GM12891 (cell line): ENCODE measurements at regions not wholly inside any gene's neighbourhood (a gene's known extent, or its start where the extent isn't known, plus 50 kb on each side); places are given as distances from the start of the nearest gene placed in this dataset.

ENCODE experiments used
- DNase-seq: peaks from one replicate; pipeline ENCODE4 v3.0.0; 2011; ENCODE audit warnings: low spot score; ENCODE audit not compliant: insufficient read length
- FAIRE-seq: peaks from 2 replicates; lab custom pipeline; 2011; peaks lifted over from hg19 to GRCh38; lab: Jason Lieb, UNC
- PAX5 ChIP-seq: IDR thresholded peaks from 2 replicates; pipeline ENCODE4 v1.6.1; 2011; ENCODE audit warnings: low read length, moderate library complexity, mild to moderate bottlenecking; ENCODE audit not compliant: insufficient read depth, severe bottlenecking
- POLR2A ChIP-seq: IDR thresholded peaks from 2 replicates; pipeline ENCODE4 v1.6.1; 2011; ENCODE audit warnings: low read depth, low read length, control low read depth
- POLR2AphosphoS5 ChIP-seq: IDR thresholded peaks from 2 replicates; pipeline ENCODE4 v1.6.1; 2011; ENCODE audit warnings: low read depth, low read length, control low read depth
- POU2F2 ChIP-seq: IDR thresholded peaks from 2 replicates; pipeline ENCODE4 v1.6.1; 2011; ENCODE audit warnings: low read depth, mild to moderate bottlenecking, control low read depth, low read length, moderate library complexity
- SPI1 ChIP-seq: IDR thresholded peaks from 2 replicates; pipeline ENCODE4 v1.6.1; 2011; ENCODE audit warnings: low read depth, low read length, control low read depth
- TAF1 ChIP-seq: IDR thresholded peaks from 2 replicates; pipeline ENCODE4 v1.6.1; 2011; ENCODE audit warnings: low read depth, low read length, control low read depth

DNA sequence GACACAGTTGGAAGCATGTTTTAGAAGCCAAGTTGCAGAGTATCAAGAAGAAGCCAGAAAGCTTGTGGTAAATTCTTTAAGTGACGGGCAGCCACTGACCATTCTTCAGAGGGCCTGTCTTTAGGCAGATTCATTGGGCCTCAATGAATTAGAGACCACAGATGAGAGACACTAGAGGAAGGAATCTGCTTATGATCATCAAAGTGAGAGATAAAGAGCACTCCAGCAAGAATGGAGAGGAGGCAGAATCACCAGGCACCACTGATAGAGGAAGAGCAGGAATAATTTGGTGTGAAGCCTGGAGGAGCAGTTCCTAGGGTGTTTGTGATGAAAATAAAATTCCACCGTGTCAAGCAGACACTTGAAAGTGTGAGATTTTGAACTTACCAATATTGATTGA is 365.9 kb upstream of the SLC30A5 start:
- DNase-seq: no peak
- TF ChIP-seq PAX5: no peak
- TF ChIP-seq POLR2AphosphoS5: no peak
- no peak for TF ChIP-seq TAF1
- no peak for TF ChIP-seq SPI1
- TF ChIP-seq POU2F2: no peak
- no peak for TF ChIP-seq POLR2A
- no peak for FAIRE-seq

DNA sequence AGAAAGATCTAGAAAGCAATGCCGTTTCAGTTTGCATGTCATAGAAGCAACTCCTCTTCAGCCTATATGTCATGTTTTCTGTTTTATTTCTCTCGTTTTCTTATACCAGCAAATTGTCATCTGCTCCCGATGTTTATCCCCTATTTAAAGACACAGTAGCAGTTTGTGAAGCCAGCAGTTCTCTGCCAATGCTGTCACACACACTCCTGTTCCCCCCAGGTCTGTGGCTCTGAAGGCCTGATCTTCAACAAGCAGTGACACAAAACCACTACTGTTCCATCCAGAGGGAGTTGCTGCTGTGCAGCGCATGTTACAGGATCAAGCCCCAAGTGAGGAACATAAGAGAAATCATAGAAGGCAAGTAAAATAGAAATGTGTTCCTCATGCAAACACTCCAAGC is 364.1 kb upstream of the SLC30A5 start:
- FAIRE-seq (no peak), DNase-seq (no peak)
- TF ChIP-seq POLR2A: no peak
- no peak for TF ChIP-seq SPI1
- TF ChIP-seq POLR2AphosphoS5: no peak

DNA sequence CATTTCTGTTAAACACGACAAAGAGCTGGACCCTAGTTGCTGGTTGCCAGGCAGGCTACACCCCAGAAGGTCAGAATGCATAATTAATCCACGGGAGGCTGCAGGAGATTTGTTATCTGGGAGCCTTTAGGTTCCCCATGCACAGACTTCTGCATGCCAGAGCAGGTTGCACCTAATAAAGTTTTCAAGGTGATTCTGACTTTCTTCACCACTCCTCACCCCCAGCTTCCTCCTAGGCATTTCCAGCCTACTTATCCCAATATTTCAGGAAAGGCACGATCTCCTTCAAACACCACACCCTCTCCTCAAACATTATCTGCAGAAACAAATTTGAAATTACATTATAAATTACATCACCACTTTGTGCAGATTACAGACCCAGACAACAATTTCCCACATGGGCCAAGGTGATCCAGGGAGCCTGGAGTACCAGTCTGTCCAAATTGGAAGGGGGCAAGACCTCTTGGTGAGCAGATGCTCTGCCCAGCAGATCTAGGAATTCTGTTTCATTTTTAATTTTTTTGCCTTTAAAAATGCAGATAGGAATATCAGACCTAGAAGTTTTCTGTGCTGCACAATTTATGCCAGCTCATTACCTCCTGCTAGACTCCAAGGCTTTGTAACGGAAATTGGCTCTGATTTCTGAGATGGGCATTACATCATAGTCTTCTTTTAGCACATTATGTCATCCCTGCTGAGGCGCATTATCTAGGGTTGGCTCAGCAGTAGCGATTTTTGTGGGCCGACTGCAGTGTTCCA is 363.4 kb upstream of the SLC30A5 start:
- DNase-seq: no peak
- TF ChIP-seq POU2F2 (no peak), POLR2A (no peak), TAF1 (no peak), PAX5 (no peak), SPI1 (no peak), POLR2AphosphoS5 (no peak)
- no peak for FAIRE-seq

DNA sequence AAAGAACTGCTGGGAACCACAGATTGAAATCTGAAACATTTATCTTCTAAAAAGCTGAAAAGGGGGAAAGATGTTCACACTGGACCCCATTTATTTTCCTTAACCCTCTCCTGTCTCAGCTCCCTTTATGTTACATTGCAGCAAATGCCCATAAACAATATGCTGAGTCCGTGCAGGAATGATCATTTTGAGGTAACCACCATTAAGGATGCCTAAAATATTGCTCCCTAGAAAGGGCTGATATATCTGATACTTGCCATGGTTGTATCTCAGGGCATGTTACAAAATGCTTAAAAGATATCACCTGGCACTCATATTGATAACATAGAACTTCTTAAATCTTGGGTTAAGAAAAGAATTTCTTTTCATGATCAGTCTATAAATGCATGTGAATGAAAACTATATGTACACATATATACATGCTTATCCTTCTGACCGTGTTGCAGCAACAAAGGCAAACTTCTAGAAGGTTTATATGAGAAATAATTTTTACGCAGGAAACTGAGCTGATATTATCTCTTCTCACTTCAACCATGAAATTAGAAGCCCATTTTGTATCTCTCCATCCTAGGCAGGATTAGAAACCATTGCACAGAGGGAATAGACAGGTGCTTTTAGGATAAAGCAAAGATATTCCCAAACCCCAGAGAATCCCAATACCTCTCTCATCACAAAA is 362.7 kb upstream of the SLC30A5 start:
- no peak for DNase-seq
- FAIRE-seq: no peak
- TF ChIP-seq POLR2A: no peak
- TF ChIP-seq SPI1: no peak

DNA sequence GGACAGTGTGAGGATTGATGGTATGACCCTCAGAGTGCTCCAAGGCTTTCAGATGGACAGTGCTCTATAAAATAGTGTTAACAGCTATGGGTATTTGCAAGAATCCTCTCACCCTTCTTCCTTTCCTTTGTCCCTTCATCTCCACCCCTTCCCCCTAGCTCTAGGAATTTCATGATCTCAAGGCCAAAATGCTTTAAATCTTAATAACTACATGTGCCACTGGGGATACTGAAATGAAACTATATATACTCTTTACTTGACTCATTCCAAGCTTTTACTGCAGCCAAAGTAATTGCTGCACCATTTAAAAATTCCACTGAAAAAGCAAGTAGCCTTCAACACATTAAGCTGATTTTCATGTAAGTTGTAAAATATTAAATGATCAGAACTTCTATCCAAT is 361.6 kb upstream of the SLC30A5 start:
- TF ChIP-seq POLR2A (no peak), POLR2AphosphoS5 (no peak), SPI1 (no peak), TAF1 (no peak), PAX5 (no peak), POU2F2 (no peak)
- no peak for FAIRE-seq
- no peak for DNase-seq

DNA sequence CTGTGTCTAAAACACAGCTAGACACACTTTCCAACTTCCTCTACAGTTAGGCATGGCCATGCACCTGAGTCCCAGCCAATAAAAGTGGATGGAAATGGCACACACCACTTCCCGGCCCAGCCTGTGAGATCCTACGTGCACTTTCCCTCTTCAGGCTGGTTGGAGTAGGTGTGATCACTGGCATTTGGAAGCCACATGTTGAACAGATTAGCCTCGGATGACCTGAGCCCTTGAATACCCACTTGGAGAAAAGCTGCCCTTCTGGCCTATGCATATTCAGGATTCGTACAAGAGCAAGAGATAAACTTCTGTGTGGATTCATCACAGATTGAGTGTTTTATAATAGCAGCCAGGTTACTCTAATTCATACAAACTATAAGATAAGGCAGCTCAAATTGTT is 359.0 kb upstream of the SLC30A5 start:
- FAIRE-seq (no peak), DNase-seq (no peak)
- TF ChIP-seq TAF1 (no peak), POLR2AphosphoS5 (no peak), PAX5 (no peak), POU2F2 (no peak), POLR2A (no peak), SPI1 (no peak)

DNA sequence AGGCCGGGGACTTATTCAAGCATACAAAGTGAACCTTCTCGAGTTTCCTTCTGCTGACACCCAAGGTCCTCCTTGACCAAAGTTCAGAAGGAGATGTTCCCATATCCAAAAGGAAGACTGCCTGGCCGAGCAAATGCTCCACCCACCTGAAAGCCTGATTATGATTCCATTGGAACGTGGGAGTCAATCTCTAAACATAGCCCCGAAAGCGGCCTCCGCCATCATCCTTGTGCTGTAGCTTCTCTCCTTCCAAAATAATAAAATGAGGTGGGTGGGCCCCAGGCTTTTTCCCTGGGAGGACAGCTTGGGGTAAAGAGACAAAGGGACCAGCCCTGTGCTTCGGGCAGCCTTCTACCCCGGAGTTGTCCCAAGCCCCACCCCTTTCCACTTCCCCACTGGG is 355.6 kb upstream of the SLC30A5 start:
- no peak for FAIRE-seq
- DNase-seq: no peak
- TF ChIP-seq PAX5 (no peak), POLR2A (no peak), SPI1 (no peak), POU2F2 (no peak), TAF1 (no peak), POLR2AphosphoS5 (no peak)

DNA sequence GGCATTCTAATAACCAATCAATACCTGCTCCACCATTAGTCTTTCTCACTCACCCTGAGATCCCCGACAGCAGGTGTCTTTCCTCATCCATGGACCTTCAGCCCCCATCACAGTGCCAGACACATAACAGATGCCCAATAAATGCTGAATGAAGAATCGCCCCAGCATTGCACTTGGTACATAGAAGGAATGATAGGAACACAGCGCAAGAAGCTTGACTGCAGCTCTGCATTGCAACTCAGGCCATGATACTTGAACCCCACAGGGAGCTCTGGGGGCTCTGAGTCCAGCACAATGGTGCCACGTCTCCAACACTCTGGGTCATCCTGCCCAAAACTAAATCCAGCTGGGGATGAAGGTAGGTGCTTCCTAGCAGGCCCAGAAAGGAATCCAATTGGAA is 355.0 kb upstream of the SLC30A5 start:
- FAIRE-seq: no peak
- DNase-seq: no peak

DNA sequence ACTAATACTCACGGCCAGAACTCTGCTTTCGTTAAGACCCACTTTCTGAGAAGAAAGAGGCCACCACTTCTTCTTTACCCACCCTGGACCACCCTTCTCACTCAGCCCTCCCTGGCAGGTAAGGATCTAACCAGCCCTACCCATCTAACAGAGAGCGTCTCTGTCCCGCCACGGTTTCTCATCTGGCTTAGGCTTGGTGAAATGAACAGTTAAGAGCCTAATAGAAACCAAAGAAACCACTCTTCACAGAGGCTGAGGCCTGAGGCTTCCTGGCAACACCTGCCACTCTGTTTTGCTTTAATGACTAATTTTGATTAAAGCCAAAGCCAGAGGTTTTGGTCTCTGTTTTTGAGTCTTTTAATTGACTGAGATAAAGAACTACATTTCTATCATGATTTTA is 354.1 kb upstream of the SLC30A5 start:
- FAIRE-seq (no peak), DNase-seq (no peak)
- TF ChIP-seq POU2F2 (no peak), POLR2A (no peak), SPI1 (no peak), TAF1 (no peak), PAX5 (no peak), POLR2AphosphoS5 (no peak)

More for the DNA sequence above, 355.0 kb upstream of the SLC30A5 start:
- no peak for TF ChIP-seq PAX5
- no peak for TF ChIP-seq POU2F2
- no peak for TF ChIP-seq SPI1
- no peak for TF ChIP-seq POLR2A
- TF ChIP-seq POLR2AphosphoS5: no peak
